ENCODE measurements at regions not wholly inside any gene's neighbourhood (a gene's known extent, or its start where the extent isn't known, plus 50 kb on each side); places are given as distances from the start of the nearest gene placed in this dataset.

- H3K36me3 Mint-ChIP-seq: peaks cover 0 to 4% (median 0%) of the 10 kb centered on the region in 3 donors
- H3K9me3 Mint-ChIP-seq: peaks cover 0 to 8% (median 4%) of the 10 kb centered on the region in 6 donors
- no peak overlapping the region for H3K27ac Mint-ChIP-seq
- H3K4me1 Mint-ChIP-seq: no peaks in the 10 kb centered on the region
- no peak for DNase-seq
- H3K27me3 Mint-ChIP-seq (ENCODE audit: low read depth in 3 of 3): peaks cover 2 to 7% (median 6%) of the 10 kb centered on the region in 3 donors
- H3K4me3 Mint-ChIP-seq: no peak overlapping the region
These were observed 109.2 kb upstream of the ABCA1 start for GRCh38 chr9:105037139-105037538.

DNA sequence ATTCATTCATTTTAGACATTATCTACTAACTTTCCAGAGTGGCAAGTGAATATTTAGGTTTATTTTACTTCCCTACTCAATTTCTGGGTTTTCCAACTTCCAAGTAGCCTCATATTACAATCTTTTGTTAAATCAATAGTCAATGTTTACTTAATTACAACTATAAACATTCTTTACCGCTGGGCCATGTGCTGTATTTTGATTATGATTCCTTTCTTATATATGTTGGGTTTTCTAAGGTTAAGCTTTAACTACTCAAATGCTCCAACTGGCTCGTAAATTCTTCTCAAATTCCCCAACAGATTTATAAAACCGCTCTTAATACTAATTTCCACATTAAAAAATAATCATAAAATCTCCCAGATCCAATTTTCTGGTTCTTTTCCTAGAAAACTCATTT is 110.1 kb upstream of the ABCA1 start:
- no peak overlapping the region for H3K27ac Mint-ChIP-seq
- peaks cover 2 to 11% (median 6%) of the 10 kb centered on the region in 3 donors for H3K27me3 Mint-ChIP-seq (ENCODE audit: low read depth in 3 of 3)
- no peaks in the 10 kb centered on the region for H3K4me1 Mint-ChIP-seq
- H3K36me3 Mint-ChIP-seq: peaks cover 0 to 4% (median 0%) of the 10 kb centered on the region in 3 donors
- no peak for DNase-seq
- H3K9me3 Mint-ChIP-seq: peaks cover 0 to 8% (median 4%) of the 10 kb centered on the region in 6 donors
- no peak overlapping the region for H3K4me3 Mint-ChIP-seq

GRCh38 chr9:105039175-105039799 is 111.3 kb upstream of the ABCA1 start:
- Mint-ChIP-seq H3K27me3 (ENCODE audit: low read depth in 3 of 3) (peaks cover 2 to 11% (median 6%) of the 10 kb centered on the region in 3 donors), H3K36me3 (no peaks in the 10 kb centered on the region), H3K9me3 (peaks cover 0 to 4% (median 0%) of the 10 kb centered on the region in 6 donors), H3K27ac (no peak overlapping the region), H3K4me3 (no peak overlapping the region), H3K4me1 (no peaks in the 10 kb centered on the region)
- no peak for DNase-seq

DNA sequence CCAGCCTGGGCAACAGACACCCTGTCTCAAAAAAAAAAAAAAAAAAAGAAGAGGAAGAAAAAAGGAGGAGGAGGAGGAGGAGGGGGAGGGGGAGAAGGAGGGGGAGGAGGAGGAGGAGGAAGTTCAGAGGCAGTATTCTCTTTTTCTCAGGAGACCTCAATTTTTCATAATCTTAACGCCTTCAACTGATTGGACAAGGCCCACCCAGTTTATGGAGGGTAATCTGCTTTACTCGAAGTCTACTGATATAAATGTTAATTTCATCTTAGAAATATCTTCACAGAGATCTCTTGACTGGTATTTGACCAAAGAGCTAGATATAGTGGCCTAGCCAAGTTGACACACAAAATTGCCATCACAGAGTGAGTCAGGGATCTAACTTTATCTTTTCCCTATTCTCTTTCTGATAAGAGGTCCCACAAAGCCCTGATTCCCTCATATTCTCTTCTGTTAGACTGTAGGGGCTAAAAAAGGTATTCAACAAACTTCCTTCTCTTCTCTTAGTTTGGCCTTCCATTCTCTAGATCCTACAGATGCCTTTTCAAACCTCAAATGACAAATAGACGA is 115.5 kb upstream of the ABCA1 start:
- DNase-seq: no peak
- Mint-ChIP-seq H3K27ac (no peak overlapping the region), H3K4me3 (no peak overlapping the region), H3K27me3 (ENCODE audit: low read depth in 3 of 3) (peaks cover 5 to 10% (median 5%) of the 10 kb centered on the region in 3 donors), H3K9me3 (no peaks in the 10 kb centered on the region), H3K4me1 (no peaks in the 10 kb centered on the region), H3K36me3 (no peaks in the 10 kb centered on the region)

DNA sequence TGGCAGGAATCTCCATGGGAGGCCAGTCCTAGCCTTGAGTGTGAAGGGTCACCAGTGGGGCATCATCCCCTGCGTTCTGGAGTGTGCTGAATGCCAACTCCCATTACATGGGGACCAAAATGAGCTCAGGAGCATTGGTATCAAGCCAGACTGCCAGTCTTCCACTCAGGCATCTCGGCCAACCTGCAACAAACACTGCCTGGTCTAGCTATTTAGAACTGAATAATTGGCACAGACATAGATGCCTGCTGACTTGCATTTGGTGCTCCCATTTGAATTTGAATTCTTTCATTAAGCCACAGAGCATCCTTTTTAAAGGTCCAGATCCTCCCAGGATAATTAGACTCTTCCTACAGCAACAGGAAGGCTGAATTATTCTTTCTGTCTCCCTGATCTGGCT is 116.6 kb upstream of the ABCA1 start:
- no peaks in the 10 kb centered on the region for H3K36me3 Mint-ChIP-seq
- no peak overlapping the region for H3K4me3 Mint-ChIP-seq
- no peaks in the 10 kb centered on the region for H3K9me3 Mint-ChIP-seq
- peaks cover 3 to 10% (median 5%) of the 10 kb centered on the region in 3 donors for H3K27me3 Mint-ChIP-seq (ENCODE audit: low read depth in 3 of 3)
- DNase-seq: no peak
- no peaks in the 10 kb centered on the region for H3K4me1 Mint-ChIP-seq
- H3K27ac Mint-ChIP-seq: no peak overlapping the region

GRCh38 chr9:105046907-105047741 is 119.2 kb upstream of the ABCA1 start:
- Mint-ChIP-seq H3K9me3 (no peaks in the 10 kb centered on the region), H3K4me1 (no peaks in the 10 kb centered on the region), H3K27me3 (ENCODE audit: low read depth in 3 of 3) (peaks cover 3 to 7% (median 3%) of the 10 kb centered on the region in 3 donors), H3K4me3 (no peak overlapping the region), H3K27ac (no peak overlapping the region), H3K36me3 (no peaks in the 10 kb centered on the region)
- DNase-seq: no peak

DNA sequence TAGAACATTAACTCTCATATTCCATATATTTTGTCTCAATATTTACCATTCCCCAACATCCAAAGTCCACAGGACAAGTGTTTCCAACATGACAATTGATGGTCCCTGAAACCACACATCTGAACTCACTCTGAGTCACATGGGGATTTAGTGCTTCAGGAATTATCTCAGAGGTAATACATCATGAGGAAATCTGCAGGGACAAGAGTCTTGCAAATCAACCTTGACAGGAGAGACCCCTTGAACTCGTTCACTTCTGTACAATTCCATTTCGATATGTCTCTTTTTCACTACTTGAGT is 119.7 kb upstream of the ABCA1 start:
- DNase-seq: no peak
- Mint-ChIP-seq H3K36me3 (no peaks in the 10 kb centered on the region), H3K27ac (no peak overlapping the region), H3K4me3 (no peak overlapping the region), H3K9me3 (no peaks in the 10 kb centered on the region), H3K4me1 (no peaks in the 10 kb centered on the region), H3K27me3 (ENCODE audit: low read depth in 3 of 3) (peaks cover 3 to 6% (median 5%) of the 10 kb centered on the region in 3 donors)

DNA sequence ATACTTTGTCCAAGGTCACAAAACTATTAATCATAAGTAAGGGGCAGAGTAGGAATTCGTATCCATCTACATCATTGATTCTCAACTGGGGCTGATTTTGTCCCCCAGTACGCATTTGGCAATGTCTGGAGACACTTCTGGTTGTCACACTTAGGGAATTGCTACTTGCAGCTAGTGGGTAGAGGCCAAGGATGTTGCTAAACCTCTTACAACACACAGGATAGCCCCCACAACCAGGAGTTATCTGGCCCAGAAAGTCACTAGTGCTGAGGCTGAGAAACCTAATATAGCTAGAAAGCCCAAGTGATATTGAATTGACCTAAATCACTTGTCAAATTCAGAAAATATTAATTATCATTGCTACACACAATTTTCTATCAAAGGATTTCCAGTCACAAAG is 120.4 kb upstream of the ABCA1 start:
- Mint-ChIP-seq H3K4me3 (no peak overlapping the region), H3K36me3 (no peaks in the 10 kb centered on the region), H3K4me1 (no peaks in the 10 kb centered on the region), H3K9me3 (no peaks in the 10 kb centered on the region), H3K27me3 (ENCODE audit: low read depth in 3 of 3) (peaks cover 3 to 5% (median 5%) of the 10 kb centered on the region in 3 donors), H3K27ac (no peak overlapping the region)
- DNase-seq: no peak

GRCh38 chr9:105050296-105050695 is 122.3 kb upstream of the ABCA1 start:
- Mint-ChIP-seq H3K27ac (no peak overlapping the region), H3K27me3 (ENCODE audit: low read depth in 3 of 3) (peaks cover 2 to 5% (median 2%) of the 10 kb centered on the region in 3 donors), H3K9me3 (no peaks in the 10 kb centered on the region), H3K4me1 (no peaks in the 10 kb centered on the region), H3K4me3 (no peak overlapping the region), H3K36me3 (no peaks in the 10 kb centered on the region)
- DNase-seq: no peak

DNA sequence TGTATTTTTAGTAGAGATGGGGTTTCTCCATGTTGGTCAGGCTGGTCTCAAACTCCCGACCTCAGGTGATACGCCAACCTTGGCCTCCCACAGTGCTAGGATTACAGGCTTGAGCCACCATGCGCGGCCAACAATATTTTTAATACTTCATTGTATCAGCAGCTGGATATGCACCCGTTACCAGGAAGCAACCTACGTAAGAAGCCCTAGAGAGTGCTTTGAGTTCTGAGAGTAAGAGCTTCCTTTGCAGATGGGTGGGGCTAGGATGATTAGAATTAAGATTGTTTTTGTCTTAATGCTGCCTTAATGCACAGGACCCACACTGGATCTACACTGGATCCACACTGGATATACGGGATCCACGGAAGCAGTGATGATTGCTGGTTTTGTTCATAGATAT is 123.9 kb upstream of the ABCA1 start:
- H3K9me3 Mint-ChIP-seq: no peaks in the 10 kb centered on the region
- H3K4me3 Mint-ChIP-seq: no peak overlapping the region
- peaks cover 0 to 3% (median 2%) of the 10 kb centered on the region in 3 donors for H3K27me3 Mint-ChIP-seq (ENCODE audit: low read depth in 3 of 3)
- H3K36me3 Mint-ChIP-seq: no peaks in the 10 kb centered on the region
- no peak for DNase-seq
- no peak overlapping the region for H3K27ac Mint-ChIP-seq
- no peaks in the 10 kb centered on the region for H3K4me1 Mint-ChIP-seq

DNA sequence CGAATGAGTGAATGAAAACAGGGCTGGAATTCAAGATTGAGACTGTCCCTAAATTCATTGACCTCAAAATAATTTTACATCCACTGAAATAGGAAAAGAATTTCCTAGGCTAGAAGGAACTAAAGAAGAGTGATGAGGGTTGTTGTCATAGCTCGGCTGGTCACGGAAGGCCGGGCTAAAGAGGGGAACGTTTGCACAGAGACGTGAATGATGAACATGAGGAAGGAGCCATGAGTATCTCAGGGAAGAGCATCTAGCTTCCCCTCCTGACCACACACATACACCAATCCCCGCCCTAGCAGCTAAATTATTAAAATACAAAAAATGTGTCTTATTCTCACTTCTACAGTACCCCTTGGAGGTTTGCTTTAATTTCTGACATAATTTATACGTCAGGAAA is 124.4 kb upstream of the ABCA1 start:
- no peak for DNase-seq
- Mint-ChIP-seq H3K27ac (no peak overlapping the region), H3K27me3 (ENCODE audit: low read depth in 3 of 3) (peaks cover 0 to 3% (median 3%) of the 10 kb centered on the region in 3 donors), H3K4me1 (no peaks in the 10 kb centered on the region), H3K9me3 (no peaks in the 10 kb centered on the region), H3K36me3 (no peaks in the 10 kb centered on the region), H3K4me3 (no peak overlapping the region)

DNA sequence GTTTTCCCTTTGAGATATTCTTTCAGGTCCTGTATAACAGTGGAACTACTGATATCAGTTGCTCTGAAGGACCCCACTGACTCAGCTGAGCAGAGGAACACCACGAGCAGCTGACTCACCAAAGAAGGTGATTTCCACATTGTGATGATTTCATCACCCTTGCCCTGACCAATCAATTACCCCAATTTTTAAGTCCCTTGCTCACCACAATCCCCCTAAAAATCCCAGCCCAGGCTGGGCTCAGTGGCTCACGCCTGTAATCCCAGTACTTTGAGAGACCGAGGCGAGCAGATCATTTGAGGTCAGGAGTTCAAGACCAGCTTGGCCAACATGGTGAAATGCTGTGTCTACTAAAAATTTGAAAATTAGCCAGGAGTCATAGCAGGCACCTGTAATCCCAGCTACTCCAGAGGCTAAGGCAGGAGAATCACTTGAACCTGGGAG is 125.3 kb upstream of the ABCA1 start:
- H3K4me3 Mint-ChIP-seq: no peak overlapping the region
- no peaks in the 10 kb centered on the region for H3K36me3 Mint-ChIP-seq
- H3K9me3 Mint-ChIP-seq: no peaks in the 10 kb centered on the region
- no peak for DNase-seq
- H3K27me3 Mint-ChIP-seq (ENCODE audit: low read depth in 3 of 3): peaks cover 2 to 4% (median 3%) of the 10 kb centered on the region in 3 donors
- H3K27ac Mint-ChIP-seq: no peak overlapping the region
- no peaks in the 10 kb centered on the region for H3K4me1 Mint-ChIP-seq

DNA sequence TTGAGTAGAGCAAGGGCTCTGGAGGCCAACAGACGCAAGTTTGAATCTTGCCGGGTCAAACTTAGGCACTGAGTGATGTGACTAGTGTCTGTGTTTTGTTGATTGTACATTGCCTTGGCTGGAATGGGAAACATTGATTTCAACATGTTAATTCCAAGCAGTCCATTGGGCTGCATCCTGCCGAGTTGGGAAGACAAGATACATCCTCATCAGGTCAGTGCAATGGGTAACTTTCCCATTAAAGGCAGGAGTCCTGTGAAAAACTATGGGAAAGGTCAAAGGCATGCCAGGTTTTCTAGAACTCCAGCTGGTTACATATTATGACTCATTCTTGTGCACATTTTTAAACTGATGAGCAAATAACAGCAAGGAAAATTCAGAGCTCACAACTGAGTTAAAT is 126.5 kb upstream of the ABCA1 start:
- Mint-ChIP-seq H3K4me1 (no peaks in the 10 kb centered on the region), H3K36me3 (no peaks in the 10 kb centered on the region), H3K27ac (no peak overlapping the region), H3K4me3 (no peak overlapping the region), H3K9me3 (no peaks in the 10 kb centered on the region), H3K27me3 (ENCODE audit: low read depth in 3 of 3) (peaks cover 3 to 7% (median 5%) of the 10 kb centered on the region in 3 donors)
- DNase-seq: no peak

- no peaks in the 10 kb centered on the region for H3K4me1 Mint-ChIP-seq
- H3K36me3 Mint-ChIP-seq: no peaks in the 10 kb centered on the region
- H3K4me3 Mint-ChIP-seq: no peak overlapping the region
- H3K9me3 Mint-ChIP-seq: no peaks in the 10 kb centered on the region
- no peak for DNase-seq
- H3K27ac Mint-ChIP-seq: no peak overlapping the region
- peaks cover 5 to 9% (median 8%) of the 10 kb centered on the region in 3 donors for H3K27me3 Mint-ChIP-seq (ENCODE audit: low read depth in 3 of 3)
These were observed 128.0 kb upstream of the ABCA1 start for GRCh38 chr9:105055917-105056316.

All from immature natural killer cell (primary cell).